ENCODE measurements at regions not wholly inside any gene's neighbourhood (a gene's known extent, or its start where the extent isn't known, plus 50 kb on each side); places are given as distances from the start of the nearest gene placed in this dataset.

GRCh38 chr5:5643481-5643880, 221.0 kb downstream of the ICE1 start:
- H3K4me1 ChIP-seq (replicated peaks in 1 of 2) = peaks cover 5 to 6% of the 10 kb centered on the region in 2 donors
- no peak overlapping the region for H3K27ac ChIP-seq
- ATAC-seq (replicated peaks in 6 of 8) = no peak
- H3K4me3 ChIP-seq = no peak overlapping the region
- in situ Hi-C loops (cut with MboI; ENCODE audit: low pct_unique_long_range_greater_than_20kb in 2 of 9, low sequenced_read_pairs in 9 of 9, unreplicated experiment in 9 of 9) = no loop called here
- WGBS, 10 experiments = 0 to 100% (median 65%) methylated on average over 1 to 4 of the region's 4 CpGs; no CpG with 5 or more reads in 4 of the 10 experiments

GRCh38 chr5:5638211-5638610, 215.7 kb downstream of the ICE1 start:
- 0 to 100% (median 50%) methylated on average over 1 to 4 of the region's 4 CpGs; no CpG with 5 or more reads in 2 of the 10 experiments for WGBS, 10 experiments
- Histone ChIP-seq H3K27ac (no peak overlapping the region), H3K4me1 (replicated peaks in 1 of 2) (peaks cover 2 to 3% of the 10 kb centered on the region in 2 donors), H3K4me3 (no peak overlapping the region)
- no peak for ATAC-seq (replicated peaks in 6 of 8)
- in situ Hi-C loops (cut with MboI; ENCODE audit: low pct_unique_long_range_greater_than_20kb in 2 of 9, low sequenced_read_pairs in 9 of 9, unreplicated experiment in 9 of 9) = no loop called here

- Histone ChIP-seq H3K4me3 (no peak overlapping the region), H3K27ac (no peak overlapping the region), H3K4me1 (replicated peaks in 1 of 2) (peaks cover 2 to 3% of the 10 kb centered on the region in 2 donors)
- ATAC-seq (replicated peaks in 6 of 8) = no peak
- 0 to 100% (median 36%) methylated on average over 1 to 2 of the region's 2 CpGs; no CpG with 5 or more reads in 1 of the 10 experiments for WGBS, 10 experiments
- in situ Hi-C loops (cut with MboI; ENCODE audit: low pct_unique_long_range_greater_than_20kb in 2 of 9, low sequenced_read_pairs in 9 of 9, unreplicated experiment in 9 of 9) = no loop called here
Measured at GRCh38 chr5:5637173-5637572, 214.7 kb downstream of the ICE1 start.

- Histone ChIP-seq H3K27ac (no peak overlapping the region), H3K4me3 (no peak overlapping the region), H3K4me1 (replicated peaks in 1 of 2) (peaks cover 0 to 4% of the 10 kb centered on the region in 2 donors)
- 0 to 72% (median 48%) methylated on average over 3 to 4 of the region's 4 CpGs; no CpG with 5 or more reads in 1 of the 10 experiments for WGBS, 10 experiments
- in situ Hi-C loops (cut with MboI; ENCODE audit: low pct_unique_long_range_greater_than_20kb in 2 of 9, low sequenced_read_pairs in 9 of 9, unreplicated experiment in 9 of 9) = no loop called here
- ATAC-seq (replicated peaks in 6 of 8) = peak in 1 of 8 experiments; percentile 42
Measured at GRCh38 chr5:5634817-5635216, 212.3 kb downstream of the ICE1 start.

GRCh38 chr5:5633579-5633978, 211.1 kb downstream of the ICE1 start:
- Histone ChIP-seq H3K27ac (no peak overlapping the region), H3K4me1 (replicated peaks in 1 of 2) (peaks cover 3 to 8% of the 10 kb centered on the region in 2 donors), H3K4me3 (no peak overlapping the region)
- no peak for ATAC-seq (replicated peaks in 6 of 8)
- in situ Hi-C loops (cut with MboI; ENCODE audit: low pct_unique_long_range_greater_than_20kb in 2 of 9, low sequenced_read_pairs in 9 of 9, unreplicated experiment in 9 of 9) = no loop called here
- WGBS, 10 experiments = 7 to 100% (median 67%) methylated on average over 1 to 4 of the region's 4 CpGs

GRCh38 chr5:5632678-5633077, 210.2 kb downstream of the ICE1 start:
- Histone ChIP-seq H3K27ac (no peak overlapping the region), H3K4me3 (no peak overlapping the region), H3K4me1 (replicated peaks in 1 of 2) (peaks cover 3 to 8% of the 10 kb centered on the region in 2 donors)
- no peak for ATAC-seq (replicated peaks in 6 of 8)
- in situ Hi-C loops (cut with MboI; ENCODE audit: low pct_unique_long_range_greater_than_20kb in 2 of 9, low sequenced_read_pairs in 9 of 9, unreplicated experiment in 9 of 9) = no loop called here
- WGBS, 10 experiments = 0 to 100% (median 77%) methylated on average over 1 to 2 of the region's 2 CpGs

- Histone ChIP-seq H3K4me1 (replicated peaks in 1 of 2) (peaks cover 3 to 8% of the 10 kb centered on the region in 2 donors), H3K4me3 (no peak overlapping the region), H3K27ac (peak overlapping the region in 1 of 2 donors; percentile 56)
- in situ Hi-C loops (cut with MboI; ENCODE audit: low pct_unique_long_range_greater_than_20kb in 2 of 9, low sequenced_read_pairs in 9 of 9, unreplicated experiment in 9 of 9) = no loop called here
- 17 to 93% (median 70%) methylated on average over 1 to 5 of the region's 5 CpGs; no CpG with 5 or more reads in 3 of the 10 experiments for WGBS, 10 experiments
- ATAC-seq (replicated peaks in 6 of 8) = peak in 7 of 8 experiments; percentile 86 to 97 (median 92)
Measured at GRCh38 chr5:5629607-5629978, 207.1 kb downstream of the ICE1 start.

- Histone ChIP-seq H3K4me3 (no peak overlapping the region), H3K27ac (no peak overlapping the region), H3K4me1 (replicated peaks in 1 of 2) (peaks cover 3 to 8% of the 10 kb centered on the region in 2 donors)
- peak in 6 of 8 experiments; percentile 45 to 53 (median 50) for ATAC-seq (replicated peaks in 6 of 8)
- in situ Hi-C loops (cut with MboI; ENCODE audit: low pct_unique_long_range_greater_than_20kb in 2 of 9, low sequenced_read_pairs in 9 of 9, unreplicated experiment in 9 of 9) = no loop called here
- 11 to 90% (median 57%) methylated on average over 2 to 10 of the region's 10 CpGs; no CpG with 5 or more reads in 2 of the 10 experiments for whole genome bisulfite sequencing, 10 experiments
Measured at GRCh38 chr5:5628866-5629606, 206.6 kb downstream of the ICE1 start.

- in situ Hi-C loops (cut with MboI; ENCODE audit: low pct_unique_long_range_greater_than_20kb in 2 of 9, low sequenced_read_pairs in 9 of 9, unreplicated experiment in 9 of 9) = no loop called here
- 0 to 88% (median 37%) methylated on average over 1 of the region's 1 CpG; no CpG with 5 or more reads in 2 of the 10 experiments for WGBS, 10 experiments
- H3K4me3 ChIP-seq = no peak overlapping the region
- no peak overlapping the region for H3K27ac ChIP-seq
- peaks cover 3 to 8% of the 10 kb centered on the region in 2 donors for H3K4me1 ChIP-seq (replicated peaks in 1 of 2)
- ATAC-seq (replicated peaks in 6 of 8) = no peak
Measured at GRCh38 chr5:5626412-5626811, 203.9 kb downstream of the ICE1 start.

- 10 to 78% (median 47%) methylated on average over 1 to 3 of the region's 3 CpGs; no CpG with 5 or more reads in 1 of the 10 experiments for WGBS, 10 experiments
- Histone ChIP-seq H3K4me3 (no peak overlapping the region), H3K4me1 (replicated peaks in 1 of 2) (peaks cover 3 to 8% of the 10 kb centered on the region in 2 donors), H3K27ac (no peak overlapping the region)
- ATAC-seq (replicated peaks in 6 of 8) = no peak
- in situ Hi-C loops (cut with MboI; ENCODE audit: low pct_unique_long_range_greater_than_20kb in 2 of 9, low sequenced_read_pairs in 9 of 9, unreplicated experiment in 9 of 9) = no loop called here
Measured at GRCh38 chr5:5625491-5625890, 203.0 kb downstream of the ICE1 start.

GRCh38 chr5:5623397-5623796, 200.9 kb downstream of the ICE1 start:
- 0 to 67% (median 34%) methylated on average over 1 to 2 of the region's 2 CpGs; no CpG with 5 or more reads in 4 of the 10 experiments for WGBS, 10 experiments

GRCh38 chr5:5622806-5623205, 200.3 kb downstream of the ICE1 start:
- in situ Hi-C loops (cut with MboI; ENCODE audit: low pct_unique_long_range_greater_than_20kb in 2 of 9, low sequenced_read_pairs in 9 of 9, unreplicated experiment in 9 of 9) = no loop called here
- Histone ChIP-seq H3K4me1 (replicated peaks in 1 of 2) (no peaks in the 10 kb centered on the region), H3K4me3 (no peak overlapping the region), H3K27ac (no peak overlapping the region)
- ATAC-seq (replicated peaks in 6 of 8) = no peak

More at GRCh38 chr5:5623397-5623796, 200.9 kb downstream of the ICE1 start:
- no peaks in the 10 kb centered on the region for H3K4me1 ChIP-seq (replicated peaks in 1 of 2)
- no peak overlapping the region for H3K27ac ChIP-seq
- no peak overlapping the region for H3K4me3 ChIP-seq
- no peak for ATAC-seq (replicated peaks in 6 of 8)
- in situ Hi-C loops (cut with MboI; ENCODE audit: low pct_unique_long_range_greater_than_20kb in 2 of 9, low sequenced_read_pairs in 9 of 9, unreplicated experiment in 9 of 9) = no loop called here

GRCh38 chr5:5619546-5619945, 197.1 kb downstream of the ICE1 start:
- in situ Hi-C loops (cut with MboI; ENCODE audit: low pct_unique_long_range_greater_than_20kb in 2 of 9, low sequenced_read_pairs in 9 of 9, unreplicated experiment in 9 of 9) = no loop called here
- Histone ChIP-seq H3K4me3 (no peak overlapping the region), H3K4me1 (replicated peaks in 1 of 2) (peaks cover 2 to 7% of the 10 kb centered on the region in 2 donors), H3K27ac (no peak overlapping the region)
- WGBS, 10 experiments = 0 to 100% (median 96%) methylated on average over 1 to 3 of the region's 3 CpGs; no CpG with 5 or more reads in 4 of the 10 experiments
- ATAC-seq (replicated peaks in 6 of 8) = peak in 1 of 8 experiments; percentile 31

GRCh38 chr5:5617024-5617423, 194.5 kb downstream of the ICE1 start:
- no peak for ATAC-seq (replicated peaks in 6 of 8)
- in situ Hi-C loops (cut with MboI; ENCODE audit: low pct_unique_long_range_greater_than_20kb in 2 of 9, low sequenced_read_pairs in 9 of 9, unreplicated experiment in 9 of 9) = no loop called here
- Histone ChIP-seq H3K4me1 (replicated peaks in 1 of 2) (peaks cover 2 to 7% of the 10 kb centered on the region in 2 donors), H3K4me3 (no peak overlapping the region), H3K27ac (no peak overlapping the region)

Data from motor neuron (in vitro differentiated cells).